GM21528 (cell line): ENCODE measurements at regions not wholly inside any gene's neighbourhood (a gene's known extent, or its start where the extent isn't known, plus 50 kb on each side); places are given as distances from the start of the nearest gene placed in this dataset.

Experiments
- ATAC-seq: cut with Tn5 transposase; IDR thresholded peaks from one replicate; pipeline ENCODE4 v1.9.1; 2021; ENCODE audit warnings: mild to moderate bottlenecking, moderate library complexity; ENCODE audit not compliant: unreplicated experiment, low FRiP score

DNA sequence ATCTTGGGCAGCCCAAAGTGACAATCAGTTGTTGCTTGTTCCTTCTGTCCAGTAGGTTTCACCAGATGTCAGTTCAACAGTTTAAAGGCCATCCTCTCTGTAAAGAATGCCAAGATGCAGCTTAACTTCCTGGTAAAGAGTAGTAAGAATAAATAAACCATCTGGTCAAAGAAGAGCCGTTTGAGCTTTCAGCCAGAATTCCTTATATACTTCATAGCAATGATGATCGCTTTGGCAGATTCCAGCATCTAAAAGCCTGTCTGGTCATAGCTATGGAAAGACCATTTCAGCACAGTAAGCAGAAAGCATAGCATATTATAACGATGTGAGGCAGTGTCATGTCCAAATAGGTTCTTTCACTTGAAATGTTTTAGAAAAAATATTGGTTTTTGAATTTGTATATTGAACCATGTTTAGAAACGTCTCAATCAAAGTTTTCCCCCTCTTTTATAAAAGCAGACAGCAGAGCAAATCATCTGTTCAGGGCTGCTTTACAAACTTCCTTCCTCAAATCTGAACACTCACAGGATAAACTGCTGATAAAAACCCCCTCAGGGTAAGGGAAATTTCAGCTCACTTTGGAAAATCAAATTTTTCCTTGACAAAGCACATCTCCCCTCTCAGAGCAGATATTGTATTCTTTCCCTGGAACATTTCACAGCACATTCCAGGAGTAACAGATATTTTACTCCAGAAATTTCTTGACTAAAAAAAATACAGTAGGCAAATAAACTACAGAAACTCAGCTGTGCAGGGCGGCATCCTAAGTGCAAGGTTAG lies 184.1 kb downstream of the NOC3L start:
- no peak for ATAC-seq

DNA sequence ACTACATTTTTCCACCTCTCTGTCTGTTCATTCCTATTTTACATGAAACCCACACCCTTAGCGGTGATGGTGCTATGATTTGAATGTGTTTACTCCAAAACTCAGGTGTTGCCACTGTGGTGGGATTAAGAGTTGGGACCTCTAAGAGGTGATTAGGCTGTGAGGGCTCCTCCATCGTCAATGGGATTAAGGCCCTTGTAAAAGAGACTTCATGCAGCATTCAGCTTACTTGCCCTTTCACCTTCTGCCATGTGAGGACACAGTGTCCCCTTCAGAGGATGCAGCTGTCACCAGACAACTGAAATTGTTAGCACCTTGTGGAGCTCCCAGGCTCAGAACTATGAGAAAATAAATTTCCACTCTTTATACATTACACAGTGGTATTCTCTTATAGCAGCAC lies 182.2 kb downstream of the NOC3L start:
- ATAC-seq: no peak

DNA sequence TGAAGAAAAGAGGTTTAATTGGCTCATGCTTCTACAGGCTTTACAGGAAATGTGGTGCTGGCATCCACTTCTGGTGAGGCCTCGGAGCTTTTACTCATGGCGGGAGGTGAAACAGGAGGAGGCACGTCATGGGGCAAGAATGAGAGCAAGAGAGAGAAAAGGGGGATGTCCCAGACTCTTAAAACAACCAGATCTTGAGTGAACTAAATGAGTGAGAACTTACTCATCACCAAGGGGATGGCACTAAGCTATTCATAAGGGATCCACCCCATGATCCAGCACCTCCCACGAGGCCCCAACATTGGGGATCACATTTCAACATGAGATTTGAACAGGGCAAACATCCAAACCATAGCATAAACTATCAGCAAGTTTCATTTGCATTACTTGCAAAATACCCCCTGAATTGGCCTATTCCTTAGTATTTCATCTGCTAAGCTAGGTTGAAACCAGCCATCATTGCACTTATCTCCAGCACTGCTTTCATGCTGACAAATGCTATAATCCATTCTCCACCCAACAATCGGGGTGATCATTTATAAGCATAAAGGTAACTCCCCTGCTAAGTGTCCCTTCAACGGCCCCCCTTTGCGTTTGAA lies 179.0 kb downstream of the NOC3L start:
- ATAC-seq: no peak

DNA sequence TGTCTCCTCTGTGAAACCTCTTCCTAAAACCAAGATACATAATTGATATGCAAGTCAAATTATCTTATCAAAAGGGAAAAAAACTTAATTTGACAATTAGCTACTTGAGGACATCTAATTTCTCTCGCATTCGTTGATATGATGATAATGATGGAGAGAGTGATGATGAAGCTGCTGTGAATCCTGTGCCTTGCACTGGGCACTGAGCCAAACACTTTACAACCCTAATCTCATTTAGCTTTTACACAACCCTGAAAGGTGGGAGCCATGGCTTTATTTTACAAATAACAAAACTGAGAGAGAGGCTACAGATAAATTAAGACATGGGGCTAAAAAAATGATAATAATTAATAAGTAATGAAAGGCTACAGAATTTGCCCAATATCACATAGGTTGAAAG lies 176.0 kb downstream of the NOC3L start:
- ATAC-seq: no peak

DNA sequence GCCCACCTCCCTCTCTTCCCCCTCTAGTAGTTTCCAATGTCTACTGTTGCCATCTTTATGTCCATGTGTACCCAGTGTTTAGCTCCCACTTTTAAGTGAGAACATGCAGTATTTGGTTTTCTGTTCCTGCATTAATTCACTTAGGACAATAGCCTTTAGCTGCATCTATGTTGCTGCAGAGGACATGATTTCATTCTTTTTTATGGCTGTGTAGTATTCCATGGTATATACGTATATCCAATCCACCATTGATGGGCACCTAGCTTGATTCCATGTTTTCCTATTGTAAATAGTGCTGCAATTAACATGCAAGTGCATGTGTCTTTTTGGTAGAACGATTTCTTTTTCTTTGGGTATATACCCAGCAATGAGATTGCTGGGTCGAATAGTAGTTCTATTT lies 170.4 kb downstream of the NOC3L start:
- ATAC-seq: no peak

DNA sequence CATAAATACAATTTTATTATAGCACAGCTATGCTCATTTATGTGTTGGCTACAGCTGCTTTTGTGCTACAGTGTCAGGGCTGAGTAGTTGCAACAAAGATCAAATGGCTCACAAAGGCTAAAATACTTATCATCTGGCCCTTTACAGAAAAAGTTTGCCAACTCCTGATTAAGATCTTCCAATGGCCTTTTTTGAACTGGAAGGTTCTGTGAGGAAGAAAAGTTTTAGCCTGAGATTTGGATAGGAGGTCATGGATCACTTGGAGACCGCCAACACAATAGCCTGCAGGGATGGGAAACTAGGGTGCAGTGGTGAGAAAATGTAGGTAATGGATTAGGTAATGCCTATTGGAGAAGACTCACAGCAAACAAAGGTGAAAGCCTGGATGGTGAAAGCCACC lies 169.8 kb downstream of the NOC3L start:
- ATAC-seq: no peak

DNA sequence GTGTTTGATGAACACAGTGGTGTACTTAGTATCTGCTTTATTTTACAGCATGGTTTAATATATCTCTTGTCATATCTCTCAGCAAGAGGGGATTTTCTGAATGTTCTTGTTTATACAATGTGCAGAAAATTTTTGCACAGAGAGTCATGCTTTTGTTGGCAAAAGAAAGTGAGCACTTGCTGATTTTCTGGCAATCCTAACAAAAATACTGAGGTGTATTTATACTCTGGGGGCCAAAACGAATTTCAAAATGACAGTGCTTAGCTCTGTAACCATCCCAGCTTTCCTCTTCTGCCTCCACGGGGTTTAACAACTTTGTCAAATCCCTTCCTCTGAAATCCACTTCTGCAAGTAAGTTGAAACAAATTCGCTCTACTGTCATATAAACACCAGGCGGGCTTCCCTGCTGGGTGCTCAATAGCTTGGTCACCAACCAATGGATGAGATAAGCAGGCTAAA lies 169.2 kb downstream of the NOC3L start:
- no peak for ATAC-seq

DNA sequence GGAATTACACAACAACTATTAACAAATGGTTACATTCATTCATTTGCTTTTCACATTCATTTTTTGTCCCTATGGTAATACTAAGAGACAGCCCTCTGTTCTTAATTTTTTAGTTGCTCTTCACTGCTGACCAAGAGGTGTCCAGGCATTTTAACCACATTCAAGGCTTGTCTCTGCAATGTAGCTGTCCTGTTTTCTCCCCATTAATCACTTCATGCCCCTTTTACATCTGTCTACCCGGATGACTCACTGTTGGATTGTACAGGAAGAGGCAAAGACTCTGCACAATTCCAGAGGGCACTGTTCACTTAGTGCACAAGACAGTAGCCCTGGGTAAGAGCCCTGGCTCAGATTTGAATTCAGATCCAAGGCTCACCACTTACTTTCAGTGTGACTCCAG lies 168.5 kb downstream of the NOC3L start:
- ATAC-seq: no peak

DNA sequence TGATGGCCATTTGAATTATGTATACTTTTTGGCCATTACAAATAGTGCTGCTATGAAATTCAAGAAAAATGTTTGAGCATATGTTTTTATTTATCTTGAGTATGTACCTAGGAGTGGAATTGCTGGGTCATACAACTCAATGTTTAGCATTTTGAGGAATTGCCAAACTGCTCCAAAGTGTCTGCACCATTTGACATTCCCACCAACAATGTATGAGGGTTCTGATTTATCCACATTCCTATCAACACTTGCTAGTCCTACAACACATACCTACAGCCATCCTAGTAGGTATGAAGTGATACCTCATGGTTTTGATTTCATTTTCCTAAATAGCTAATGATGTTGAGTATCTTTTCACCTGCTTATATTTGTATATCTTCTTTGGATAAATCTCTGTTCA lies 165.5 kb downstream of the NOC3L start:
- no peak for ATAC-seq

DNA sequence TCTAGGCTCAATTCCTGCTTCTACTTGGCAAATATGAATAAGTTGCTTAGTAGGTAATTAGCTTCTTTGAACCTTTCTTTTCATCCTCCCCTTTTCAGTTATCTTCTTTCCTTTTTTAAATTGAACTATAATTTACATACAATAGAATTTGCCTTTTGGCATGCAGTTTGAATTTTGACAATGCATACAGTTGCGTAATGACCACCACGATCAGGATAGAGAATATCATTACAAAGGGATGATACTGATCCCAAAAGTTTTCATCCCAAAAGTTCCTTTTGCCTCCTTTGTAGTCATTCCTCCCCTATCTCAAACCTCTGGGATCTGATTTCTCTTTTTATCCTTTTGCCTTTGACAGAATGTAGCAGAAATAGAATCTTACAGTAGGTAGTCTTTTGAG lies 164.4 kb downstream of the NOC3L start:
- ATAC-seq: no peak

DNA sequence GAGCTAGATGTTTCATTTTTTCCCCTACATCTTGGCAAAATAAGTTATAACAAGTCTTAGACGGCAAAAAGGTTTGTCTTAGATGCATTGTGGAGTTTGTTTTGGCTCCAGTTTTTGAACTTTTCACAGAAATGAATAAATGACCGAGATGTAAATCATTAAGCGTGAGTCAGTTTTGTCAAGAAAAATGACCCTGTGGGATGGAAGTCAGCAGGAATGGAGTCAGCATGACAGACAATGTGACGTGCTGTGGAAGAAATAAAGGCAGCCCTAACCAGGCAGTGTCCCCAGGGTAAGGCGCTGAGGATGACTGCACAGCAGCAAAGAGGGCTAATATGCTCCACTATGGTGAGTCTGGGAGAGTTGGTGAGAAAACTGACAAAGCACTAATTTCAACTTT lies 163.2 kb downstream of the NOC3L start:
- no peak for ATAC-seq

DNA sequence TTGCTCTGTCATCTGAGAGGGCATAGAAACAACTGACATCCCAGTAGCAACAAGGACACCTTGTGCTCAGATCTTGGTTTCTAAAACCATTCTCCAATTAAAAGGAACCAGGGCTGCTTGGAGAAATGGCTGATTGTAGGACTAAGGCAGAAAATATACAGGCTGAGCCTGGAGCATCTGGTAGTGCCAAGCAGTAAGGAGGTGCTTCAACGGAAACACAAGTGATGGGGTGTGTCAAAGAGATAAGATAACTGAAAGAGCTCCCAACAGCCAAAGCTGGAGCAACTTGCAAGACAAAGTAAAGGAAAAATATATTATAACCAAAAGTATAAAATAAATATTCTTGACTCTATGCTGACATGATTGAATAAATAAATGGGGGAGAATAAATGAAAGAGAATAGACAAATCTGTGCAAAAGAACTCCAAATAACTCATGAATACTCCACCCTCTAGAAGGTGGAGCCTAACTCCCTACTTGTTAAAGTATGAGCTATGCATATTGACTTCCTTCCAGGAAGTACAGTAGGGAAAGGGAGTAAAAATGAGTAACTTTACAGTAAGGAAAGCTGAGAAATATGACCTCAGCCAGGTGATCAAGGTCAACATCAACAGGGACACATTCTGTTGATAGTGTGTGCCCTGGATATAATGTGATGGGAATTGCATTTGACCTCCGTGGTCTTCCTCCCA lies 162.4 kb downstream of the NOC3L start:
- no peak for ATAC-seq

DNA sequence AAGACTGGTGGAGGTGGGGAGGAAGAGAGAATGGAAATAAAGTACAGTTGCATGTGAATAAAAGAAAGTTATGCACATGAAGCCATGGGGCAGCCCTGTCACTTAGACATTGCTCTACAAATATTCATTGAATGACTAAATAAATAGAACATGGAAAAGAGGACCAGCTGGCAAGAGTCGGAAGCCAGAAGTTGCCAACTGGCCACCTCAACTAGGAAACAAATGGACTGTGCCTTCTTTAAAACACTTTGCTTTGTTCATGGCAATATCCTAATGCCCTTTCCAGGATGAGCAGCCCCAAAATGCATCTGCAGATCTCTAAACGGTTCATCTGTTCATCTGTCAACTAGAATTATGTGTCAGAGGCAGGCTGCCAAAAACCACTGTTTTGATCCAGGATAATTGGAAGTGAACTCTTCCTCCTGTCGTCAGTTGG lies 157.3 kb downstream of the NOC3L start:
- ATAC-seq: no peak

DNA sequence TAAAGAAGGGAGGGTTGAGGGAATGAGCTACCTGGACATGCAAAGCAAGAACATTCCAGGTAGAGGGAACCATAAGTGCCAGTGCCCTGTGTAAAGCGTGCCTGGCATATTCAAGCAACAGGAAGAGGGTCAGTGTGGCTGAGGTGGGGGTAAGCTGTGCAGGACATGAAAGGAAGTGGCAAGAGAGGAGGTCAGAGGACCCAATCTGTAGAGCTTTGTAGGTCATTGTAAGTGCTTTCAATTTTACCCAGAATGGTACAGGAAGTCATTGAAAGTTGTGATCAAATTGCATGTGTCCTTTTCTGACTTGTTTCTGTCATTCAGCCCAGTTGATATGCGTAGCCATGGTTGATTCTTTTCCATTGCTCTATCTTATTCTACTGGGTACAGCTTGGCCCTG lies 156.6 kb downstream of the NOC3L start:
- no peak for ATAC-seq

DNA sequence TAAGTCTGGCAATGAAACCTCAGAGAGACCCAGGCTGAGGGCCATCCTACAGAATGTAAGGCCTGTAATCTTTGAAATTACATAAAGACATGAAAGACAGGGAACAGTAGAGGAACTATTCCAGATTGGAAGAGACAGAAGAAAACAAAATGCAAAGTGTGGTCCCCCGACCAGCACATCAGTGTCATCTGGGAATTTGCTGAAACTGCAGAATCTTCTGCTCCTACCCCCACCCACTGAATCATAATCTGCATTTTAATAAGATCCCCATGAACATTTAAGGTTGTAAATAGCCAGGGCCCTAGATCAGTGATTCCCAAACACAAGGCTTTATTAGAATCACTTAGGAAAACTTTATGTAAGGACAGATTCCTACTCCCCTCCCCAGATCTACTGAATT lies 154.4 kb downstream of the NOC3L start:
- no peak for ATAC-seq

DNA sequence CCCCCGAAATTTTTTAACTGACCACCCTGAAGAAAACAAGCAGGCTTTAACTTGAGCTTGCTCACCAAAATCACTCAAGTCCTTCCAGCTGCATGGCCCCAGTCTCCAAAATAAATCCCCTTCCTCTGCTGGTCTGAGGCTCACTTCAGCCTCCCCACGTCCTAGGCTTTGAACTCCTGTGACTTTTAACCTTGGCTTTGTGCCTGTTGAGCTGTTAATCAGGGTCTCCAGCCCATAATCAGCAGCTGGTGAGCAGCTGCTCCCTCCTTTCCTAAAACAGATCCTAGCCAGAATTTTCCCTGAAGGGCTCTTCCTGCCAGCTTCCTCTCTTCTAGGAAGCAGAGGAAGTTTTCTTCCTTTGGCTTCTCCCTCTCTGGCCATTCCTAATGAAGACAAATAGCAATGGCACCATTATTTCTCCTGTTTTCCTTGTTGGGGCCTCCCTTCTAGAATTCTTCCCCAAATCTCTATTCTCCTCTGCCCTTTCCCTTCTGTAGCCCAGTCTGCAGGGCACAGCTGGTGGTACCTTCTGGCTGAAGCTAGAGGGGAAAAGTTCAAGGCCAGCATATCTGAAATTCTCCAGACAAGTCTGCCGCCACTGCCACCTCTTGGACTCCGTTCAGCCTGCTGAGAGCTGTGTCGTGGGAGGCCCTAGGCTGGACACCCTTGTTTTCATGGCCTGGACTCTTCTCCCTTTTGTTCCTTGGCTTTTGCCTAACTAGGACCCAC lies 152.1 kb downstream of the NOC3L start:
- ATAC-seq: no peak

DNA sequence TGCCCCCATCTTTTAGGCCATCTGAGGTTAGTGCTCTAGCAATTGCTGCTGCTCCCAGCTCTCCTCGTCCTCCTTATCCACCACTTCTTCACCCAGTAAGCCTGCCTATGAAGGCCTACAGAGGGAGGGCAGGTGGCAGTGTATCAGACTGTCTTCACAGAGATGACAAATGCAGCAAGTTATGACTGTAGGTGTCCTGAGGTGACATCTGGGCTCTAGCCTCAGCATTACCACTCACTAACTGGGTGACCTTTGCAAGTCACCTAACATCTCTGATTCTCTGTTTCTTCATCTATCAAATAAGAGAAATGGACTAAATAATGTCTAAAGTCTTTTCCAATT lies 151.6 kb downstream of the NOC3L start:
- ATAC-seq: no peak

DNA sequence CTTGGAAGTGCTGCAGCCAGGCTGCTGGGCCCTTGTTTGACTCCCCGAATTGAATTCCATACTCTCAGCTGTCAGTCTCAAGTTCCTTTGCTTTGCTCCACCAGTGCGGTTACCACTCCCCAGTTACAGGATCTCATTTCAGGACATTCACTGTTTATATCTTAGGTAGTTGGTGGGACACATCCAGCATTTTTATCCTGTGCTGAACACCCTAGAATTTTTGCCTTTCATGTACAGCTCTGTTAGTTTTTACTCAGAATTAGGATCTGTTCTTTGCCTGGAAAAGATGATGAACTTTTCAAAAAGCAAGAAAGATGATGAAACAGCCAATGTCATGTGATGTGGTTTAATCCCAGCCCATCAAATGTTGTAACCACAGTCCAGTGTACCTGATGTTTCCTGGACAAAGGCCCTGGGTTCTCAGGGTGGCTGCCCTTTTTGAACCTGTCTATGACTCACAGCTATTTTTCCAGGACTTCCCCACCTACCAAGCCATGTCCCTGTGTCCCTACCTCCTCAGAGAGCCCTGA lies 149.7 kb downstream of the NOC3L start:
- ATAC-seq: no peak

DNA sequence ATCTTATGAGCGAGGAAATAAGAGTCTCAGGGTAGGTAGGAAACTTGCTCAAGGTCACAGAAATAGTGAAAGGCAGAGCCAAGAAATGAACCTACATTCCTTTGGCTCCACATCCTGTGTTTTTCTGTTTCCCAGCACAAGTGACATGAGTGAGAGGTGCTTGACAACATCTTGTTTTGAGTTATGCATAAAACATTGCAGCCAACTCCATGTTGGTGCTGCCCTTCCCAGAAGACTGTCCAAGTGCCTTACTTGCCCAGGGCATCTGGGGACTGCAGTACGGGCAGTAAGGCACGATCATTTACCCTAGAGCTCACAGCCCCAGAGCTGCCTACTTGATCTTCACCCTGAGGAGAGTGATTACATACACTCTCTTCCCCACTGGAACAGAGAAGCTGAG lies 148.8 kb downstream of the NOC3L start:
- ATAC-seq: no peak

DNA sequence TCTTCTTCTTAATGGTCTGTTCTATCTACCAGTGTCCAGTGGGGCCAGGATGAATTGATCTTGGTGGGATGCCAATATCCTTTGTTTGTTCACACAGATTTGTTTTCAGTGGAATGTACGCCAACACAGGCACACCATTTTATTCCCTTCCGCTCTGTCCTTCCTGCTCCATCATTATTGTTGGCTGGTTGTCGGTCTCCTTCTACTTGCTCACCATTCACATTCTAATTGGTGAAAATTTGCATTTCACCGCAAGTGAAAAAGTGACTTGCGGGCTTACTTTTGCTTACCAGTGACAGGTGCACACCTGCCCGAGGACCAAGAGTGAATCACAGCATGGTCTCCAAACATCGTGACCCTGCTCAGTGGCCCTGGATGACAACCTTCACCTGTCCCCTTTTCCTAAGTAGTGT lies 148.3 kb downstream of the NOC3L start:
- no peak for ATAC-seq

DNA sequence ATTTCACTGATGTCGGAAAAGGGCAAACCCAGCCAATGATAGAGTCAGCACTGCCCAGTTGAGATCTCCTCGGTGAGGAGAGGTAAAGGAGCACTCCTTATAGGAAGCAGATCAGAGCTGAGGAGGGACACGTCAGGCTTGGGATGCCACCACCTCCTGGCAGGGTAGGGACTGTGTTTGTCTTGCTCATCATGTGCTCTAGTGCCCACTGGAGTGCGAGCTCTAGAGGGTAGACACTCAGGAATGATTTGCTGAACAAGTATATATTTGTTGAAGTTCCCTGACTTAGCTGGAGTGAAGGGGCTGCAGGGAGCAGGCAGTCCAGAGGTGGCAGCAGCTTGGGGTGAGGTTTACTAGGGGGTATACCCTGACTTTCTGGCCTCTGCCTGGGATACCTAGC lies 146.5 kb downstream of the NOC3L start:
- ATAC-seq: no peak
